DOHH2 (cell line): ENCODE measurements at regions not wholly inside any gene's neighbourhood (a gene's known extent, or its start where the extent isn't known, plus 50 kb on each side); places are given as distances from the start of the nearest gene placed in this dataset.

Source experiments
- H3F3A ChIP-seq: fragments of 200-600 bp; sonication (generic), shearing (Covaris generic); 2 replicates; pipeline ENCODE4 v1.6.0; 2016; ENCODE audit warnings: antibody characterized with exemption, mild to moderate bottlenecking; ENCODE audit not compliant: control insufficient read depth, insufficient read depth
- H3K27ac ChIP-seq: fragments of 200-600 bp; sonication (generic); 2 replicates; pipeline ENCODE4 v1.5.1; 2014; ENCODE audit warnings: low read depth, mild to moderate bottlenecking, low read length, moderate library complexity
- H3K27me3 ChIP-seq: fragments of 200-600 bp; sonication (generic); 2 replicates; pipeline ENCODE4 v1.6.1; 2014; ENCODE audit warnings: mild to moderate bottlenecking, low read length, mixed read lengths; ENCODE audit not compliant: control insufficient read depth
- H3K36me3 ChIP-seq: fragments of 200-600 bp; sonication (generic); 2 replicates; pipeline ENCODE4 v1.6.1; 2014; ENCODE audit warnings: mild to moderate bottlenecking, low read length, moderate library complexity, mixed read lengths; ENCODE audit not compliant: control insufficient read depth
- H3K4me1 ChIP-seq: fragments of 200-600 bp; sonication (generic); 2 replicates; pipeline ENCODE4 v1.6.1; 2014; ENCODE audit warnings: mild to moderate bottlenecking, low read length, mixed read lengths; ENCODE audit not compliant: control insufficient read depth
- H3K4me2 ChIP-seq: fragments of 200-600 bp; sonication (generic); 2 replicates; pipeline ENCODE4 v1.6.0; 2014; ENCODE audit warnings: mild to moderate bottlenecking, low read length, moderate library complexity
- H3K4me3 ChIP-seq: fragments of 200-600 bp; sonication (generic); 2 replicates; pipeline ENCODE4 v1.5.1; 2014; ENCODE audit warnings: mild to moderate bottlenecking, low read length, mixed read lengths
- H3K79me2 ChIP-seq: fragments of 200-600 bp; sonication (generic); 2 replicates; pipeline ENCODE4 v1.6.1; 2014; ENCODE audit warnings: mild to moderate bottlenecking, low read length, mixed read lengths; ENCODE audit not compliant: control insufficient read depth
- H3K9me2 ChIP-seq: fragments of 200-600 bp; sonication (generic); replicated peaks from 2 replicates; pipeline ENCODE4 v1.6.1; 2014; ENCODE audit warnings: mild to moderate bottlenecking, low read length, mixed read lengths; ENCODE audit not compliant: control insufficient read depth
- H3K9me3 ChIP-seq: fragments of 200-600 bp; sonication (generic); 2 replicates; pipeline ENCODE4 v1.6.1; 2014; ENCODE audit warnings: antibody characterized with exemption, low read length, mixed read lengths; ENCODE audit not compliant: control insufficient read depth, insufficient read depth
- H4K20me1 ChIP-seq: fragments of 200-600 bp; sonication (generic); 2 replicates; pipeline ENCODE4 v1.6.0; 2014; ENCODE audit warnings: low read depth, mild to moderate bottlenecking, antibody characterized with exemption, low read length, moderate library complexity; ENCODE audit not compliant: control insufficient read depth, insufficient read depth
- EZH2phosphoT487 ChIP-seq: fragments of 200-600 bp; sonication (generic); IDR thresholded peaks from 2 replicates; pipeline ENCODE4 v1.6.1; 2017; ENCODE audit warnings: borderline replicate concordance, mild to moderate bottlenecking, antibody characterized with exemption, low read length, moderate library complexity, mixed read lengths
- TF ChIP-seq, protein P1 (sequence below): fragments of 200-600 bp; sonication (generic); IDR thresholded peaks from one replicate; pipeline ENCODE4 v1.5.1; 2014; ENCODE audit warnings: antibody characterized with exemption, mild to moderate bottlenecking, low read depth, low read length; ENCODE audit not compliant: poor library complexity, severe bottlenecking

- TF ChIP-seq, protein P1, sequence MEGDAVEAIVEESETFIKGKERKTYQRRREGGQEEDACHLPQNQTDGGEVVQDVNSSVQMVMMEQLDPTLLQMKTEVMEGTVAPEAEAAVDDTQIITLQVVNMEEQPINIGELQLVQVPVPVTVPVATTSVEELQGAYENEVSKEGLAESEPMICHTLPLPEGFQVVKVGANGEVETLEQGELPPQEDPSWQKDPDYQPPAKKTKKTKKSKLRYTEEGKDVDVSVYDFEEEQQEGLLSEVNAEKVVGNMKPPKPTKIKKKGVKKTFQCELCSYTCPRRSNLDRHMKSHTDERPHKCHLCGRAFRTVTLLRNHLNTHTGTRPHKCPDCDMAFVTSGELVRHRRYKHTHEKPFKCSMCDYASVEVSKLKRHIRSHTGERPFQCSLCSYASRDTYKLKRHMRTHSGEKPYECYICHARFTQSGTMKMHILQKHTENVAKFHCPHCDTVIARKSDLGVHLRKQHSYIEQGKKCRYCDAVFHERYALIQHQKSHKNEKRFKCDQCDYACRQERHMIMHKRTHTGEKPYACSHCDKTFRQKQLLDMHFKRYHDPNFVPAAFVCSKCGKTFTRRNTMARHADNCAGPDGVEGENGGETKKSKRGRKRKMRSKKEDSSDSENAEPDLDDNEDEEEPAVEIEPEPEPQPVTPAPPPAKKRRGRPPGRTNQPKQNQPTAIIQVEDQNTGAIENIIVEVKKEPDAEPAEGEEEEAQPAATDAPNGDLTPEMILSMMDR: no peak
- TF ChIP-seq EZH2phosphoT487: no peak
- Histone ChIP-seq H3K79me2 (no peaks in the 10 kb centered on the region), H3K27me3 (no peaks in the 10 kb centered on the region), H3K9me3 (no peaks in the 10 kb centered on the region; the same call in 1 of the 2 replicates), H4K20me1 (no peaks in the 10 kb centered on the region), H3K4me3 (no peak overlapping the region), H3K4me2 (no peak overlapping the region), H3K4me1 (no peaks in the 10 kb centered on the region), H3K36me3 (no peaks in the 10 kb centered on the region), H3K27ac (no peak overlapping the region), H3K9me2 (no peaks in the 10 kb centered on the region), H3F3A (no peaks in the 10 kb centered on the region)
Observed at GRCh38 chr4:34412233-34412632, 1832.1 kb downstream of the ARAP2 start.

DNA sequence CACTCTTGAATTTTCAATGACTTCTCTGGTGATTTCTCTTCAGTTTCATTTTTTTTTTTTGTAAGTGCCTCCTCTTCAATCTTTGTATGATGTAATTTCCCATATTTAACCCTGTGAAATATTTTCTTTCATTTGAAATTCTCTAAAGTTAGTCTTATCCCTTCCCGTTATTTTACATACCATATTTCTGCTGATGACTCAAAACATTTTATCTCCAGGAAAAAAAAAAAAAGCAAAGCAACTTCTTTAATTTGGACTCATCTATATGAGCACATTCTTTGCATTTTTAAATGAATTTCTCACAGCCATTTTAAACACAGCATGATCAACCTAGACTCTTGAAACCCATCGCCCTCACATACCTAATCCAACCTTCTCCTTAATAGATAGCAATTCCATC lies 1831.4 kb downstream of the ARAP2 start:
- no peaks in the 10 kb centered on the region for H3K9me2 ChIP-seq
- no peaks in the 10 kb centered on the region; the same call in 1 of the 2 replicates for H3K9me3 ChIP-seq
- no peaks in the 10 kb centered on the region for H3K79me2 ChIP-seq
- H3K27ac ChIP-seq: no peak overlapping the region
- no peaks in the 10 kb centered on the region for H4K20me1 ChIP-seq
- H3K27me3 ChIP-seq: no peaks in the 10 kb centered on the region
- H3K4me2 ChIP-seq: no peak overlapping the region
- H3K4me3 ChIP-seq: no peak overlapping the region
- H3K36me3 ChIP-seq: no peaks in the 10 kb centered on the region
- TF ChIP-seq, protein P1: no peak
- no peaks in the 10 kb centered on the region for H3K4me1 ChIP-seq
- no peaks in the 10 kb centered on the region for H3F3A ChIP-seq

GRCh38 chr4:34417160-34417559 lies 1827.2 kb downstream of the ARAP2 start:
- H3K27ac ChIP-seq: no peak overlapping the region
- no peaks in the 10 kb centered on the region for H3K9me2 ChIP-seq
- H3K36me3 ChIP-seq: no peaks in the 10 kb centered on the region

More at GRCh38 chr4:34417160-34417559, 1827.2 kb downstream of the ARAP2 start:
- Histone ChIP-seq H3K27me3 (no peaks in the 10 kb centered on the region), H3K9me3 (no peaks in the 10 kb centered on the region; the same call in 1 of the 2 replicates), H3K4me2 (no peak overlapping the region), H3K79me2 (no peaks in the 10 kb centered on the region), H3F3A (no peaks in the 10 kb centered on the region), H3K4me3 (no peak overlapping the region), H4K20me1 (no peaks in the 10 kb centered on the region), H3K4me1 (no peaks in the 10 kb centered on the region)
- TF ChIP-seq EZH2phosphoT487: no peak
- TF ChIP-seq, protein P1: no peak
